ENCODE measurements at regions not wholly inside any gene's neighbourhood (a gene's known extent, or its start where the extent isn't known, plus 50 kb on each side); places are given as distances from the start of the nearest gene placed in this dataset.
A peak's percentile ranks its signal among the peaks of the same experiment; 100 is the strongest.

GRCh38 chrX:2608638-2609430 lies 82.3 kb upstream of the CD99 start:
- DNase-seq (peak; percentile 87), ATAC-seq (peak; percentile 96)

DNA sequence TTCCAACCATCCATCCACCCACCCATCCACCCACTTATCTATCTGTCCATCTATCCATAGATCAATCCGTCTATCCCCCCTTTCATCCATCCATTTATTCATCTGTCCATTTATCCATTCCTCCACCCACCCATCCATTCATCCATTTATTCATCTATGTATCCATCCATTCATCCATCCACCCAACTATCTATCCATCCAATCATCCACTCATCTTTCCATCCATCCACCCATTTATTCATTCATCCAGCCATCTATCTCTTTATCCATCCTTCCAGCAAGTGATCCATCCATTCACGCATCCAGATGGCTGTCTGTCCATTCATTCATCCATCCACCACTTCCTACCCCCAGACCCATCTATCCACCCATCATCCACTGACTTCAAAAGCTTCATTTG lies 84.0 kb upstream of the CD99 start:
- ATAC-seq (no peak), DNase-seq (no peak)

- no peak for ATAC-seq
These were observed 90.5 kb upstream of the CD99 start for GRCh38 chrX:2600564-2600963.

GRCh38 chrX:2596555-2597255 lies 94.4 kb upstream of the CD99 start:
- DNase-seq: no peak

More at GRCh38 chrX:2600564-2600963, 90.5 kb upstream of the CD99 start:
- no peak for DNase-seq

DNA sequence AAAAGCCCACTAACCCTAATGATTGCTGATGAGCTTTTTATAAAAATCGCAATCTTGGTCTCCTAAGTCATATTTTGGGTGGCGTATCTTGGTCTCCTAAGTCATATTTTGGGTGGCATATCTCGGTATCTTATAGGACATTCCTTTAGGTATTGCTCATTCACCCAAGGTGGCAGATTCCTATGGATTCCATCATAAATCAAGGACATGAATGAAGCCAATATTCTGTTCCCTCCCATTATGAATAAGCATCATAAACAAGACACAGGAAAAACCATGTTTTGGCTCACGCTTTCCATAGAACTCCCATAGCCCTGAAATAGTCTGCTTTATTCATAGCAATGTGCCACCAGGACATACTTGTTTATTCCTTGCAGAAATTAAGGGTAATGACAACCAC lies 95.0 kb upstream of the CD99 start:
- no peak for ATAC-seq
- DNase-seq: no peak

More at GRCh38 chrX:2596555-2597255, 94.4 kb upstream of the CD99 start:
- ATAC-seq: no peak

DNA sequence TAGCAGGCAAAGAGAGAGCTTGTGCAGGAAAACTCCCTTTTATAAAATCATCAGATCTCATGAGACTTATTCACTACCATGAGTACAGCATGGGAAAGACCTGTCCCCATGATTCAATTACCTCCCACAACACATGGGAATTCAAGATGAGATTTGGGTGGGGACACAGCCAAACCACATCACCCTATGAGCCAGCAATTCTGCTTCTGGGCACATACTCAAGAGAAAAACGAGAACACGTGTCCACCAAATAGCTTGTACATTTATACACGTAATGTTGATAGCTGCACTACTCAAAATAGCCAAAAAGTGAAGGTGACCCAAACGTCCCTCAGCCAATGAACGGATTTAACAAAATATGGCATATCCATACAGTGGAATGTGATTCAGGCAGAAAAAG lies 94.5 kb upstream of the DHRSX start:
- no peak for DNase-seq

GRCh38 chrX:2594491-2594890 lies 93.7 kb upstream of the DHRSX start:
- DNase-seq (no peak), ATAC-seq (no peak)

More for the DNA sequence above, 94.5 kb upstream of the DHRSX start:
- ATAC-seq: no peak

GRCh38 chrX:2592279-2592678 lies 91.5 kb upstream of the DHRSX start:
- DNase-seq (no peak), ATAC-seq (no peak)

- ATAC-seq: no peak
These were observed 88.6 kb upstream of the DHRSX start for GRCh38 chrX:2589186-2590020.

DNA sequence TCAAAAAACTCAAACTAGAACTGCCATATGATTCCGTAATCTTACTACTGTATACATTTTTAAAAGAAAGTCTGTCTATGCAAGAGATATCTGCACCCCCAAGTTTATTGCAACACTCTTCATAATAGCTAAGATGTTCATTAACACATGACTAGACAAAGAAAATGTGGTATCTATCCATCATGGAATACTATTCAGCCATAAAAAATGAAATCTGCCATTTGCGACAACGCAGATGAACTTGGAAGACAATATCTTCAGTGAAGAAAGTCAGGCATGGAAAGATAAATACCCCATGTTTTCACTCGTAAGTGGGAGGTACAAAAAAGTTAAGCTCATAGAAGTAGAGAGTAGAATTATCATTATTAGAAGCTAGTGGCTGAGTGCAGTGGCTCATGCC lies 87.3 kb upstream of the DHRSX start:
- ATAC-seq (no peak), DNase-seq (no peak)

More at GRCh38 chrX:2589186-2590020, 88.6 kb upstream of the DHRSX start:
- DNase-seq: no peak

DNA sequence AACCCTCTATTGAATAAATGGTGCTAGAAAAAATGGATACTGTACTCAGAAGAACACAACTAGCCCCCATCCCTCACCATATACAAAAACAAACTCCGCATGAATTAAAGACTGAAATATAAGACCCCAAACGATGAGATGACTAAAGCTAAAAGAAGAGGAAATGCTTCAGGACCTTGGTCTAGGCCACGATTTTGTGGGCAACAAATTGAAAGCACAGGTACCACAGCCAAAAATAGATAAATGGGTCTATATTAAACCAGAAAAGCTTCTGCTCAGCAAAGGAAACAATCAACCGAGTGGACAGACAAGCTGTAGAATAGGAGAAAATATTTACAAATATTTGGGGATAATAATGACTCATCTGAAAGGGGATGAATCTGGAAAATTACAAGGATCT lies 86.4 kb upstream of the DHRSX start:
- DNase-seq (no peak), ATAC-seq (no peak)

DNA sequence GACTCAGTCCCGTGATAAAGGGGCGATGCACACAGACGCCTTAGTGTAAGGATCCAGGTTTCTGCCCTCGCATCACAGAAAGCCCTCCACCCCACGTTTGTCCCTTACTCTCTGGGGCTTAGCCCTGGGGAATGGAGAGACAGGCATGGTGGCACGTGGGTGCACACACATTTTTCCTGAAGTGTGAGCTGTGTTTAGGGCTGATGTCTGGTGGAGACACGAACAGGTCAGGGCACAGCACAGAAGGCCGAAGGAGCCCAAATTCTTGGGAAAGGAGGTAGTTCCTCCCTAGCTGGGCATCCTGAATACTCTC lies 84.3 kb upstream of the DHRSX start:
- DNase-seq (no peak), ATAC-seq (no peak)

GRCh38 chrX:2584251-2585157 lies 83.7 kb upstream of the DHRSX start:
- DNase-seq (peak; percentile 15), ATAC-seq (no peak)

- no peak for ATAC-seq
- DNase-seq: no peak
These were observed 82.7 kb upstream of the DHRSX start for GRCh38 chrX:2583194-2584162.

DNA sequence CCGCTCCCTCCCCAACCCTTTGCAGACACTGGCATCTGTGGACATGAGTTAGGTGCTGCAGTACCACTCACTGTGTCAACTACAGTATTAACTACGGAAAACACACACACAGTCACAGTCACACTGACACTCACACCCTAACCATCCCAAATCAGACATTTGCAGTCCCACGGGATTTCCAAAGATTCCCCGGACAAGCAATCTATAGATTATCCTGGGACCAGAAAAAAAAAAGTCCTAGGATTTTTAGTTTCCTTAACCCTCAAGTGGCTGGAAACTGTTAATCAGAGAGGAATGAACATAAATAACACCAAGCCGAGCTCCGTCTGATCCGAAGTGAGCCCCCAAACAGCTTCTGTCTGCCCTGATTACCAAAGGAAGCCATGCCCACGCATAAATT lies 81.9 kb upstream of the DHRSX start:
- no peak for DNase-seq
- no peak for ATAC-seq

GRCh38 chrX:2581296-2581695 lies 80.5 kb upstream of the DHRSX start:
- ATAC-seq: no peak
- no peak for DNase-seq

DNA sequence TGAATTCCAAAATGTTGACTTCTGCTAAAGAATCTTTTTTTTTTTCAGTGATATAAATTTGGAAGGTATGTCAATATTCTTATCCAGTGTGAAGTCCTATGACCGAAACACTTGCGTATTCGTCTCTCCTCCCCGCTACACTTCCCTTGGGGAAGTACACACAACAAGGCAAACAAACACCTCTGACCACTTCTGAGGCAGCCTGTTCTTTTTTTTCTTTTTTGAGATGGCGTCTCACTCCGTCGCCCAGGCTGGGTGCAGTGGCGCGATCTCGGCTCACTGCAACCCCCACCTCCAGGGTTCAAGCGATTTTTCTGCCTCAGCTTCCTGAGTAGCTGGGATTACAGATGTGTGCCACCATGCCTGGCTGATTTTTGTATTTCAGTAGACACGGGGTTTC lies 78.1 kb upstream of the DHRSX start:
- ATAC-seq (no peak), DNase-seq (no peak)

- DNase-seq (no peak), ATAC-seq (peak; percentile 87)
These were observed 77.2 kb upstream of the DHRSX start for GRCh38 chrX:2577844-2578466.

DNA sequence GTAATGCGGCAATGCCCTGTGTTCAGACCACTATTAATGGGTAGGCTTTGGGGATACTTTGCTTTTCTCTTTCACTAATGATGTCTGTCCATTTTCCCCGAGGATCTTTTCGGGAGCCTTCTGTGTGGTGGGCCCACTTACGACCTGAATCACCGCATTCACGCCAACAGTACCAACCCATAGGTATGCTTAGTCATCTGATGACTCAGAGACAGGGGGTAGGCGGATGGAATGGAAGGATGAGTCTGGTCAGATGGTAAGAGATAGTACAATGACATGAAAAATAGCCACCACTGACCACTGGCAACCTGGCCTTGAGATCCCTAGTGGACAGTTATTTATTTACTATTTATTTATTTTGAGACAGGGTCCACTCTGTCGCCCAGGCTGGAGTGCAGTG lies 76.0 kb upstream of the DHRSX start:
- DNase-seq (no peak), ATAC-seq (no peak)

- no peak for DNase-seq
- ATAC-seq: no peak
These were observed 73.5 kb upstream of the DHRSX start for GRCh38 chrX:2574271-2574670.
